HG03139 (cell line): ENCODE measurements at regions not wholly inside any gene's neighbourhood (a gene's known extent, or its start where the extent isn't known, plus 50 kb on each side); places are given as distances from the start of the nearest gene placed in this dataset.
"Not testable (repeated sequence)": the region's sequence is repeated elsewhere in the genome, so short reads cannot be mapped to it uniquely, and the experiment has no call there.

Experiments used
- ATAC-seq: cut with Tn5 transposase; IDR thresholded peaks from one replicate; pipeline ENCODE4 v1.9.1; 2021; ENCODE audit not compliant: unreplicated experiment

DNA sequence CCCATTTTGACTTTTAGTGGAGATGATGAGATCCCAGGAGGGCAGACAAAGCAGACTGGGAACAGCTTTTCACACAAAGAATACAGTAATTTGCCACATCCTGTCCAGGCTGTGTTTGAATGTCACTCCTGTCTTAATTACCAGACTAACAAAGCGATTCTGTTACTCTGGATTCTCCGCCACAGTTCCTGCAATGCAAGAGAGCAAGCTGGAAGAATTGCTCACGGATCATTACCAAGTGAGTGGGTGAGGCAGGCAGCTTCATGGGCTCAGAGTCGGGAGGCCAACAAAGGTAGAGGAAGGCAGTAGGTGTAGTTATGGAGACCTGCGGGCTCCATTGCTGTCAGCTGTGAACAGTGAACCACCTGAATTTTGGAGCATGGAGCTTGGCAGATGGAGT is 250.5 kb upstream of the ATP5MC3 start:
- no peak for ATAC-seq

DNA sequence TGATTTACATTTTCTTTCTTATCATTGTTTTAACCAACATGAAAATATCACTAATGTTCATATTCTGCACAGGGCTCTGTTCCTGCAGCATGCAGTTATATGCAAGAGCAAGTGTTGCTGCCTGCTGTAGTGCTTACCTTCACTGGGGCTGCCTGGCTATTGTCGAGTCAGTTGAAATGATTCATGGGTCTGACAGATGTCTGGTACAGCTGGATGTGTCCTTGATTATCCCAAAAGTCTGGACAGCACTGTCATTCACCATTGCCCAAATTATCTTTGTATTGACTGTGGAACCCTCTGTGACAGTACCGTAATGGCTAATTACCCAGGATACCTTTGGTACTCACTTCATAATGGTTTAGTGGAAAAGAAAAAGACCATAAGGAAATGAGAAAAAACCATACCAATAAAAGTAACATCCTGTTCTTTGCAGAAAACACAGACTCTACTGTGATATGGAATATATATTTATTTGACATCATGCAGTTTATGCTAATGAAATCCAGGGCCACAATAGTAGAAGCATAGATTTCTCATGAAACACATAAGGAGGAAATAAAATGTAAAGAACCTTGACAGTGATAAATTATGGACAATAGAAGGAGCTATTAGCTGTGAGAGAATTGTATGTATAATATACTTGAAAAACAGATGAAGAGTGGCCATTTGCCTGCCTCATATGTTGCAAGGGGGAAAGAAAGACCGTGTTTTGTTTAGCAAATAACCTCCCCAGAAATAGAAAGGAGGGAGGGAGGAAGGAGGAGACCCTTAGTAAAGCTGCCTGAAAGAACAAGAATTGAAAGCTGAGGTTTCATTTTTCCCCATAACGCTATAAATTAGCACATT is 249.8 kb upstream of the ATP5MC3 start:
- no peak for ATAC-seq

DNA sequence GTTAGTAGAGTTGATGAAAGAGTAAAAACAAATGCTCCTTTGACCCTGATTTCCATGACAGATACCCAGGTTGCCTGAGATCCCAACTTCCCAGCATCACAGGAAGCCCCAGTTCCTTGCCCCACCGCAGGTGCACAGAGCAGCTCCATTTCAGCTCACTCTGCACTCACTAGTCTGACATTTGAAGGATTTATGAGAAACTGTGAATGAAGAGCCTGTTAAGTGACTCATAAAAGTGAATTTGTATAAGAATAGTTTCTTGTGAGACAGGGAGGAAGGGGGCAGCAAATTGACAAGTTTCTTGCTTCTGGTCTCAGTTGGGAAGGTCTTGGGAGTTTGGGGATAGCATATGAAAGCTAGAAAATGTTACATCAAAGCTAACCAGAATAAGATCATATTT is 248.7 kb upstream of the ATP5MC3 start:
- ATAC-seq = no peak

DNA sequence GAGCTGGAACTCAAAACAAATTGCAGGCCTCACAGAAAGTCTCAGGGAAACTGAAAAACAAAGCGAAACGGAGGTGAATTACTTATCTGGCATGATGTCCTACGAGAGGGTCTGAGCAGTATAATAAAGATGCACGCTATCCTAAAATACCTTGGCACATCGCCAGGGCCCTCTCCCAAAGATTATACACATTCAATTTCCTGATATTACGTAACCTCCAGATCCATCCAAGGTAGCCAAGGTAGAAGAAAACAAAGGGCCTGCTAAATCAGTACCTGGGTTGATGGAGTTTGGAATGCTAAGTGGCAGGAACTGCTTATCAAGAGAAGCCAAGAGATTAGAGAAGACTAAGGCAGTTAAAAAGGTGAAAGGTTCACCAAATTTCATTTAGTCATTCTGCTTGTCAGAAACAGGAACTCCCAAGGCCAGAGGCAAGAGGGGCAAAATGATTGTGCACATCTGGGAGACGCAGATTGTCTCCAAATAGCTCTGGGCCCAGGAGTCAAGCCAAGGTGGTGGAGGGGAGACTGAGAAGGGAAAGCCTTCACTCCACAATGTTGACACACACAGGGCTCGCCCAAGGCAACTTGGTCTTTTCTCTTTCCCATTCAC is 236.8 kb upstream of the ATP5MC3 start:
- ATAC-seq = no peak

DNA sequence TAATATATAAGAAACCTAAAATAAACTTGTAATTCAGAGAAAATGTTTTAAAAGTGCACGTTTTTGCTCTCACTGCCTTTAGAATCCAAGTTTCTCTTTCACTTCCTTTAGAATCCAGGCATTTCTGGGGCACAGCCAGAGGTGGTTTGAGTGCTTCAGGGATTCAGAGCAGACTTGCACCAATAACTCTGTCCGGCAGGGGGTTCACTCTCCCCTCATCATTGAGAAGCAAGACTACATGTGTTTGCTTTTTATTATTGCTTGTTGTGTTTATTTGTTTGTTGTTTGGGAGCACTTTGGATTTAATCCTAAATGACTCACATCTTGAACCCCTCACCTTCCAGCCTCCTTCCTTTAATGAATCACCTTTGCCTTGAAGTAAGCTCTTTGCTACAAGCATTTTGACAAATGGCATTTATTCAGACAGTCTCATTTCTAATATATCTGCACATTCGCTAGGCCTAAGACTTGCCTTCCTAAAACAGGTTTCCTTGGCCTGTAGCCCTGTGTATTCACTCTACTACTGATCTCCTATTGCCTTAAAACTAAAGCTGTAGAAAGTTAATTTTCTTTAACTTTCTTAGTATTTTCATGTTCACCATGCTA is 233.5 kb upstream of the ATP5MC3 start:
- no peak for ATAC-seq

DNA sequence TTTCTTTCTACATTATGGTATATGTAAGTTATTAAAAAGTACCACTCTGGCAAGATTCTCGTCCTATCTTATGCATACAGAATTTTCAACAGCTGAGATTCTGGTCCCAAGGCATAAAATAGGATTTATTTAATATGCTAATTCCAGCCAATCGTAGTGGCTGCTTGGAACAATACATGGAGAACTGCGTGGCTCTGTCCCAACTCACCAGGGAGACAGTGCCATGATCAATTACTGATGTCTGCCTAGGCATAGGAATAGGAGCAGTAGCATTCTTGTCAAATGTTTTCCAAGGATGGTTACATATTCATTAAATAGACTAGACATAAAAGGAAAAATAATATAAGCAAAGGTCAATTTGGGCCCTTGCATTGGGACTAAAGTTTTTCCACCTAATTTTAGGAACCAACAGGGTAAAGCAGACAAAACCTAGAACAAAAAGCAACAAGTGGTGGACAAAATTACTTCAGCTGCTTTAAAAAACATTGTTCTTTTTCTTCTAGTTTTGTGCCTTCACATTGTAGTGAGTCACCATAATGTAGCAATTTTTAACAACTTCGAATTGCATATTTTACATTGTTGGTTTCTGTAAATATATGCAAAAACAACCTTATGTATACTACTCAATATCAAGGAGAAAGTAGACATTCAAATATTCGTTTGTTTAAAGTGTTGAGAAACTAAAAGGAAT is 232.8 kb upstream of the ATP5MC3 start:
- no peak for ATAC-seq

DNA sequence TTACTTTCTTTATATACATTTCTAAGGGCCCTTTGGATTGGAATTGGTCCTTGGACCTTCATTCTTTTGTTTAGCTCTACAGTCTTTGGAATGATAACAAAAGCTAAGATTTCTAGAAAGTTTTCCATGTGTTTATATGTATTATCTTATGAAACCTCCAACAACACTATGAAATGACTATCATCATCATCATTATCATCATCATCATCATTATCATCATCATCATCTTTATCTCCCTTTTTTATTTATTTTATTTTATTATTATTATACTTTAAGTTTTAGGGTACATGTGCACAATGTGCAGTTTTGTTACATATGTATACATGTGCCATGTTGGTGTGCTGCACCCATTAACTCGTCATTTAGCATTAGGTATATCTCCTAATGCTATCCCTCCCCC is 229.4 kb upstream of the ATP5MC3 start:
- ATAC-seq = not testable (repeated sequence)

DNA sequence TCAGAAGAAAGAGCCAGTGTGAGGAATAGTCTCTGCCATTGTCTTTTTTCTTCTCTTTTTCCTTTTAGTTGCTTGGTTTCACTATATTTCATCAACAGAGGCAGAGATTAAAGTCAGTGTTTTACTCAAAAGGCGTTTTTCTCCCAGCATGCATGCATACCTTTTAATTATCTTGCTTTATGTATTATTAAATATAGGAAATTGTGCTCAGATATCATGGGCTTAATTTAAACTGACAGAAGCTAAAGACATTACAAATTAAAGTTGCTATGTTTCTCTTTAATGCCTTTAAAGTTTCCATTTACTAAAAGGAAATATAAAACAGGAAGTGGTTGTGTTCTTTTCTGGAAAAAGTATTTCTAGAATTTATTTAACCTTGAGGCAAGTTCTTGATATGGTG is 223.3 kb upstream of the ATP5MC3 start:
- ATAC-seq = no peak

DNA sequence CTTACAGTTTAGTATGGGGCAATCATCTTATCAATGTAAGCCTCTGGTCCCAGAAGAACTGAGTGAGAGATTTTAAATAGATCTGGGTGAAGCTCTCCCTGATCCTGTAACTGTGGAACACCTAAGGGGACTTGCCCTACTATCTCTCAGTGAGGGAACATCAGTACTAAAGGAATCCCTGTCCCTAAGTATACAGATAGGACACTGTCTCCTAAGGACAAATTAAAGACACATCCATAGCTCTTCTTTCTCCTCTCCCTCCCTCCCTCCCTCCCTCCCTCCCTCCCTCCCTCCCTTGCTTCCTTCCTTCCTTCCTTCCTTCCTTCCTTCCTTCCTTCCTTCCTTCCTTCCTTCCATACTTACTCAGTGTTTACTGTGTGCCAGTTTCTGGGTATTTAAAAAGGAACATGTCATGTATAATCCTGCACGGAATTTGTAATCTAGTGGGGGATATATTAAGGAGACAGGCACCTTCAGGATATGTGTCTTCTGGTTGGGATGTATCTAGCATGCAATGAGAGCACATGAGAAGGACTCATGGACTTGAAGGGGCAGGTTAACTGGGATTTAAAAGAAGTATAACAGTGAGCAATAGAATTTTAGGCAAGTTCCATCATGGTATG is 222.2 kb upstream of the ATP5MC3 start:
- no peak for ATAC-seq

DNA sequence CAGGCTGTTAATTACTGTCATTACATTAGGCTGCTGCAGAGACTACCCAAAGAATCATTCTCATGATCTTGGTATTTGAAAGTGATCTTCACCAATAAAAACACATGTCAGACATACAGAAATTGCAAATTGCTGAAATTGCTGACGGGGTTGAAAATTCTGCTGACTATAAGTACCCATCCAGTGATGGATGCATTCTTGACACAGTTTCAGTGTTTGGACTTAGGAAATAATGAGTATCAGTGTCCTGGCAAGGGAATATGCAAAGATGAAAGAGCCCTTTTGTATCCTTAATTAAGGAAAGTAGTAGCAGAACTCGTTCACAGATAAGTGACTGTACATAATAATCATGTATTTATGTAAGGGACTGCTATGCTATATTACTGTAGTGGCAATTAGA is 221.1 kb upstream of the ATP5MC3 start:
- ATAC-seq = no peak

DNA sequence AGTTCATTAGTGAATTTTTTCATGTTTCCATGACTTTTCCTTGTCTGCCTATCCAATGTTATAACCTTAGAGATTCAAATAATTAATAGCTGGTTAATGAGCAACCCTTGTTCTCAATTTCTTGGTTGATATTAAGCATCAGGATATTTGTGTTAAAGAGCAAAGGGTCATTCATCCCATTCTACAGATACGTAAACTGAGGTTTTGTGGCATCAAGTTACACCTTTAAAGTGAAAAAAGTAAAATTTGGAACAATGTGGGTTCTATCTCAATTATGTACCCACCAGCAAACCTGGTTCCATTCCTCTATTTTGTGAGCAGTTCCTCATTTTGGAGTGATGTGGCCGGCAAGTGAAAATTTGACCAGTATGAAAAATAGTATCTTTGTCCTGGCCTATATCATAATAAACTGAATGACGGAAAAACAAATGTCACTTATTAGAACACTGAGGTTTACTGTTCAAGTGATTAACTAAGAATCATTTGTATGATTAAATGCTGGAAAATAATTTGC is 220.5 kb upstream of the ATP5MC3 start:
- no peak for ATAC-seq

DNA sequence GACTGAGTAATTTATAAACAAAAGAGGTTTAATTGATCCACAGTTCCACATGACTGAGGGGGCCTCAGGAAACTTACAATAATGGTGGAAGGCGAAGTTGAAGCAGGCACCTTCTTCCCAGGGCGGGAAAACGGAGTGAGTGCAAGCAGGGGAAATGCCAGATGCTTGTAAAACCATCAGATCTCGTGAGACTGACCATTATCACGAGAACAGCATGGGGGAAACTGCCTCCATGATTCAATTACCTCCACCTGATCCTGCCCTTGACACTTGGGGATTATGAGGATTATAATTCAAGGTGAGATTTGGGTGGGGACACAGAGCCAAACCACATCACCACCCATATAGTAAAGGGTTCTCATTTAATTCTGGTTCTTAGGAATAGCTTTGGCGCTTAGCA is 219.5 kb upstream of the ATP5MC3 start:
- no peak for ATAC-seq

DNA sequence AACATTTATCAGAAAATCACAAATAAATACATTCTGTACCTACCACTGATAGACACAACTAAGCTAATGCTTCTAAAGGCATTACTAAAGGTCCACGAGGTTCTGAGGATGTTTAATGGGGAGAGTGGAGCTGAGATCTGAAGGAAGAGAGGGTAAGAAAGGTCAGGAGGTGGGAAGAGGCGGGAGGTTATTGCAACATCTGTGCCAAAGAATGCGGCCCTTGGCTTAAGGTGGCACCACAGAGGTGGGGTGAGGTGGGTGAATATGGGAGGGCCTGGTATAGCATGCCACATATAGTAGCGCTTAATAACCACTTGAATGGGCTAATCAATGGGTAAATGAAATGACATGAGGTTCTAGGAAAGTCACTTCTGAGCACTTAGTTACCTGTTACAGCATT is 217.8 kb upstream of the ATP5MC3 start:
- ATAC-seq = no peak

DNA sequence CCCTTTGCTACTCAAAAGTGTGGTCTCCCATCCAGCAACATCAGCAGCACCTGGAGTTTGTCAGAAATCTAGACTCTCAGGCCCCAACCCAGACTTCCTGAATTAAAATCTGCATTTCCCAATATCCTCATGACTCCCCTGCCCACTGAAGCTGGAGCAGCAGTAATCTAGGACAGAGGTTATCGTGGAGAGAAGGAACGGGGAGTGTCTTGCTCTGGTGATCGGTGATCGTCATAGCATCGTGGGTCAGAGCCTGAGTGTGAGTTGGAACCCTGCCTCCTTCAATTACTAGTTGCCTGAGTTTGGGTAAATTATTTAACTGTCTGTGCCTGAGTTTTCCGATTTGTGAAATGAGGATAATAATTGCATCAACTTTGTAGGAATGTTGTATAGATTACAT is 217.3 kb upstream of the ATP5MC3 start:
- ATAC-seq = no peak

DNA sequence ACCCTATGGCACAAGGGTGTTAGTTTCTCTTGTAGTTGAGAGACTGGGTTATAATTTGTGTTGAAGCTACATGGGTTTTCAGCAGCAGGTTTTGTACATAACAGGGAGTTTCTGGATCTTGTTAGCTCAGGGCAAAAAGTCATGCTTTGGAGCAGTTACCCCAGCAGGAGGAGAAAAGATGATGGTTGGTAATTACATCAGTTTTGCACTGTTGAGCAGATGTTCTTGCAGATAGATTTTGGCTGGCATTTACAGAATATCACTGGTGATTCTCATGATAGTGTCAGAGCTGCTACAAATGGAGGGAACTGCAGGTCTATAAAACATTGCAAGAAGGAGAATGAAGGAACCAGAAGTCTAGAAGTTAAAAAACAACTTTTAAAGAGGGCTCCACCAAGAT is 215.2 kb upstream of the ATP5MC3 start:
- ATAC-seq = no peak

DNA sequence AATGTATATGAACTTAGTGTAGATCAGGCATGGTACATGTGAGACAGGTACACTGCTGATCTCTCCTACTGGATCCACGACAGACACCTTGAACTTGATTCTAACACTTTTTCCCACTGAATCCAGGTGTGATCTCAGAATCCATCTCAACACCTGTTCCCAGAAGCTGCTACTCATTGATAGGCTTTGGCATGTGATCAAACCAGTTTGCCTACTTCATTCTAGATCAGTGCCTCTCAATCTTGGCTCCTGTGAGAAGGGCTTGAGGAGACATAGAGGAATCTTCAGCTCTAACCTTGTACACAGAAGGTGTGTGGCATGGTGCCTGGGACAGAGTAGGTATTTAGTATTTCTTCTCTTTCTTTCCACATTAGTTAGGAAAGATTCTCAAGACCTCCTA is 212.3 kb upstream of the ATP5MC3 start:
- ATAC-seq = no peak

DNA sequence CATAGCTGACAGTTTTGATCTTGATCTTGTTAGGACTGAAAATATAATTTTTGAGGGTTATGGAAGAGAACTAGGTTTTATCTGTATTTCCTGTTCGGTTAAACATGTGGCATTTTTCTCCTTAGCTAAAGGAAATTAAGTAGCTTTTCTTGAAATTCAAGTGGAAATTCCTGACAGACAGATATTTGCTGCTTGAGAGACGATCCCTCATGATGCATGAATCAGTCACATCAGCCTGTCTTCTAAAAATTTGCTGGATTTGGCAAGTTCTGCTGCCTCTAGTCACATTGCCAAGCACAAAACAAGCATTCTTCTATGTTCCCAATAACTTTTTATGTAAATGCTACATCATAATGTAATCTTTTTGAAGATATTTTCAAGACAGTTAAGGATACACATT is 201.8 kb upstream of the ATP5MC3 start:
- ATAC-seq = no peak

DNA sequence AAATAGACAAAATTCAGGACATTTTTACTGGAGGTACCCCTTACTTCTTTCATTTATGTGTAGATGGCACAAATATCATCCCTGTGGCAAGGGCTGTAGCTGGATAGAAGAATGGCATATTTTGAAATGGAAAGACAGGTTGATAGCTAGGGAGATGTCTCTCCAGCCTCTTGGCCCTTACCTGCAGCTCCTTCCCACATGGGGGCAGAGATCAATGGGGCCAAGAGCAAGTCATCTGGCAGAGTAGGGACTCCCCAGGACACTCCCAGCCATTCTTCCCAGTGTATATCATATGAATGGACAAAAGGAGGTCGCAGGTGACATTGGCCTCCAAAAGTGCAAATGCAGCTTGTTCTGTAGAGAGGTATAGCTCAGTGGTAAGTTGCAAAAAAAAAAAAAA is 192.2 kb upstream of the ATP5MC3 start:
- ATAC-seq = no peak

DNA sequence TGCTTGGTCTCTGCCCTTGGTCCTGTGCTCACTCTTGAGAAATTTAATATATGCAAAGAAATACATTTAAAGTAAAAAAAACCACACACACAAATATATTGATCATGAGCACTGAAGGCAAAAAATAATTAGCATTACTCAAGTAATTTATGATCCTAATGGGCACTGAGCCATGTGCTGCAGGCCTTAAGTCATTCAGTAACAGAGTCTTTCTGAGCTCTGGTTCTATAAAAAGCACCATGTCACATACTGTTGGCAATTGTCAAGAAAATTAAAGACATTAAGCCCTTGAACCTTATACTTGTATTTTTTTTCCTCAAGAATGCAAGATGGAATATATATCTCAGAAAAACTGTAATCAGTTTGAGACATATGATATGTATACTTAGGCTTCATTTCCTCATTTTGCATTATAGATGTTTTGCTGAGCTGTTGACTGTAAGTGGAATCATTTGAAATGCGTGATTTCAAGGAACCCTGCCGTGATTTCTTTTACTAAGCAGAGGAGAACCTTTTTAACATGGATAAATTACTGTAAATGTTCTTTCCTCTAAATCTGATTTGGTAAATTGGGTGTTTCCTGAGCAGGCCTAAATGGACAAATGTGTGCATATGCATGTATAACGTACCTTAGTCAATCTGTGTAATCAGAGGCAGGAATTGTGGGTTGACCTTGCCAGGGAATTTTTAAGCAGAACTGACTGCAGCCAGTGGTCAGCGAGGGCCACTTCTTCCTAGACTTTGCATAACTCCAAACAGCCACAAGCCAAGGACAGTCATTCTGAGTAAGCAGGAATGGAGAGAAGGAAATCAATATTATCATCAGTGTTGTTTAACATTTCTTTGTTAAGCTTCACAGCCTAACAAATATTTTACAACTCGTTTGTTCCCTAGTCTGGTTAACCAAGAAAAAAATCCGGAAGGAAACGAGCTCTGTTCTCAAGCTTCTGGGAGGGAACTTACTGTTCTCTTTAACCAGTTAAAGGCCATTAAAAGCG is 191.5 kb upstream of the ATP5MC3 start:
- ATAC-seq = no peak

DNA sequence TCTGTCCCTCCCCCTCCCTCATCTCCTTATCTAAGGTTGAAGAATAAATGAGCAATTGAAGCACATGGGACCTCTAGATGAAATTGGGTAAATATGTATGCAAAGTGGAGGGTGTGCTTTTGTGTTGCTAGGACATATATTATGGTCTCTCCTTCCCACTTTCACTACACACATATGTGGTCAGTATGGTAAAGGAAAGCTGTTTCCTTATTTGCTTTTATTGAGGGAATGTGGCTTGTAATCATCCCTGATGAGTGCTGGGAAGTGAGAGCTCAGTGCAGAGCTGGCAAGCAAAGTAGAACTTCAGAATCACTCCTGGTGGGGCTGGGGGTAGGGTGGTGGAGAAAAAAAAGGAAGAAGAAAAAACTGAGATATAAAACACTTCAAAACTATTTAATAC is 189.9 kb upstream of the ATP5MC3 start:
- ATAC-seq = no peak
